G401 (cell line): ENCODE measurements at regions not wholly inside any gene's neighbourhood (a gene's known extent, or its start where the extent isn't known, plus 50 kb on each side); places are given as distances from the start of the nearest gene placed in this dataset.
A peak's percentile ranks its signal among the peaks of the same experiment; 100 is the strongest.
"Not testable (repeated sequence)": the region's sequence is repeated elsewhere in the genome, so short reads cannot be mapped to it uniquely, and the experiment has no call there.

ENCODE experiments used
- DNase-seq: peaks from one replicate; pipeline ENCODE4 v3.0.0-alpha.2; 2015; ENCODE audit warnings: low spot score
- in situ Hi-C: cut with HindIII; loops from 2 replicates; pipeline ENCODE4 v1.10.0; 2016; ENCODE audit warnings: low sequenced_read_pairs, mixed read lengths

DNA sequence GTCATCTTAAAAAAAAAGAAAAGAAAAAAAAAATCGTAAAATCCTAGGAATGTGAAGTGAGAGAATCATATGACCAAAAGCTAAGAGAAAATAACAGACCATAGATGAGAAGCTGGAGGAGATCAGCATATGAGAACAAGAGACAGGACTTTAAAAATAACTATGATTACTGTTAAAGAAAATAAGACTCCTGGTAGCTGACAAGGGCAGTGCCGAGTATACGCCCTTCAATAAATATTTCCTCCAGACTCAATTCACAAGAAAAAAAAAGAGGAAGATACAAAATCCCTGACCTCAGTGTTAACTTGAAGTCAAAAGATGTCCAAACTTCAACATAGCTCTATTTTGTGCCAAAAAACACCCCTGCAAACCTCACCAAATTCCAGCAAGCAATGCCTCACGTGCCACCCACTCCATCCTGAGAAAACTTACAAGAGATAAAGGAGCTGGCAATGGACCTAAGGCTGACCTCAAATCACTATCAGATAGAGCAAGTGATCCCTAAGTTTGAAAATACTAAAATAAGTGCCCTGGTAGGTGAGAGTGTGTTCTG, 817.2 kb downstream of the SOCS6 start:
- in situ Hi-C loops: no loop called here
- DNase-seq: no peak

DNA sequence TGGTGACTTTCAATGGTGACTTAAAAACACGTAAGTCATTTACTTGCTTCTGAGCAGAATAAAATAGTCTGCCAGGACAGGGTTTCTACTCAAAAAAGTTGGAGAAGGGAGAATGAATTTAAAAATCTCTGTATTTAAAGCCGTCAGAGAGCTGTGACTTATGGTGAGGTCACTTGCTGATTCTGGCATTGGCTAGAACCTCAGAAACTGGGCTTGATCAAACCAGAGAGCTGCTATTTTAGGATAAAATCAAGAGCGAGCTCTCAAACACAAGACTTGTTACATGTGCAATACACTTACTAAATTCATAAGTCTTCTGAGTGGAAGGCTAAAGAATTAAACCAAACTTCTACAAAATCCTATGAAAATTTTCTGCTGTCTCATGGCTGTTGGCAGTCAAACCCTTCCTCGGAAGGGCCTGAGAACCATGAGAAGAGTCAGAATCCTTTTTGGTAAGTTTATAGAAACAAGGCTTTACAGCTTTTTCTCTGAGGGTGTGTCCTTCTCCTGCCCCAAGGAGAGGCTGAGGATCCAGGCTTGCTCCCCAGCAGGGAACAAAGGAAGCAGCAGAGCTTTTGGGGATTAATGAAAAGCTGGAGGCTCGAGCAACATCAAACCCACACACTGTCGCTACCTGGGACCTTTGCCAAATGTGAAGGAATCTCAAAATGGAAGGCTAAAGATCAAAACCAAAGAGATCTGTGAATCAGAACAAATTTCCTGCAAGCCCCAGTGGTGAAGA, 816.4 kb downstream of the SOCS6 start:
- in situ Hi-C loops: no loop called here
- no peak for DNase-seq

DNA sequence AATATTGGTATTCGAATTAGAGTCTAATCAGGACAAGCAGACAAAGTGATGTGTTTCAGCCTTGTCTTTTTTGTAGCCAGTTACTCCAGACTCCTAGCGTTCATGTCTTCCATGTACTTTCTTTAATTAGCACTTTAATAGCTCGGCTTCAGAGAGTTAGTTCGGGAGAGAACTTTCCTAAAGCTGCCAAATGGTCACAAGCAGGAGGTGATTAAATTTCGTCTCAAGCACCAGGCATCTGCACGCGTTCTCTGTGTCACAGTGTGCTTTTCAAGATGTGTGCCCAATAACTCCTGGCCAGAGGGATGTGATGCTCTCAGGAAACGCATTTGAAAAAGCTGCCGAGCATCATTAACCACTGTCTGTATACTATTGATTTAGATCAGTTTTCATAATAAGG, 790.8 kb downstream of the SOCS6 start:
- peak; percentile 5 for DNase-seq
- in situ Hi-C loops: no loop called here

- DNase-seq: no peak
- in situ Hi-C loops: no loop called here
These were observed 788.6 kb downstream of the SOCS6 start for GRCh38 chr18:71077451-71077850.

DNA sequence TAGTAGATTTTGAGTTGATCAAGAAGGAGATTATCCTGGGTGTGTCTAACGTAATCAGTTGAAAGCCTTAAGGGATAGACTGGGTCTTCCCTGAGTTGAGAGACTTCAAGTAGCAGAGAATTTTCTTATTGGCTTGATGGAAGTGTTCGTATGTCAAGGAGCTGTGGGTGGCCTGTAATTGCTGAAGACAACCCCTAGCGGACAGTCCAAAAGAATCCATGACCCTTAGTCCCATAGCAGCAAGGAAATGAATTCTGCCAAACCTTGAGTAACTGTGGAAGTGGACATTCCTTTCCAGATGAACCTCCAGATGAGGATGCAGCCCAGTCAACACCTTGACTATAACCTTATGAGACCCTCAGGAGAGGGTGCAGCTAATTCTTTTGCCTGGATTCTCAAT, 786.3 kb downstream of the SOCS6 start:
- DNase-seq: no peak

DNA sequence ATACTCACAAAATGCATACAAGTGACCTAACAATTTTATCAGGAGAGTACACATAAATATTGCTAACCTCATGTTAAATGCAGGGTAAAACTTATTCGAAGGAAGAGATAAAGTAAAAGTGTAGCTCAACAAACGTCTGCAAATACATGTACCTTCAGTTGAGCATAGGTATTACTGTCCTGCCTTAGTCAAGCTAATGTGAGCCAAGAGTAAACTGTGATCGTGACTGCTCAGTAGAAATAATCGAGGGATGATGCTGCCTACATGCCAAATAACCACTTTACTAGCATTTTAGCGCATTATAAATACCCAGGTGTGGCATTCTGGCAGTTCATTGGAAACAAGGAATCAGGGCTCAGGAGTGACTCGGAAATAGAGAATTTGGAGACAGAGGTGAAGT, 779.5 kb downstream of the SOCS6 start:
- DNase-seq: no peak
- in situ Hi-C loops: no loop called here

More for the DNA sequence above, 786.3 kb downstream of the SOCS6 start:
- in situ Hi-C loops: no loop called here

- in situ Hi-C loops: no loop called here
These were observed 761.0 kb downstream of the SOCS6 start for GRCh38 chr18:71049893-71050292.

DNA sequence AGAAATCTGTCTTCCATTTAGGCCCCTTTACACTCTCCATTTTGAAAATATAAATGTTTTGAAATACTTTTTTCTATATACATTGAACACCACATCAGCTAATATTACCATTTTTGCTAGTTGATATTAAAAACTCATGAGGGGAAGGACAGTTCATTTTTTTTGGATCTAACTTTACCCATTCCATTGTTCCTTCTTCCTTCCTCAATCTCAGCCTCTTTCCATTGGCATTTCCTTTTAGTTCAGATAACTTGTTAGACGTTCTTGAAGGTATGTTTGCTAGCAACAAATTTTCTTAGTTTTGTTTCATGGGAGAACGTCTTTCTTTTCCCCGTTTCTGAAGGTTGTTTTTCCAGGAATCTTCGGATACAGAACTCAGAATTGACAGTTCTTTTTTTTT, 759.0 kb downstream of the SOCS6 start:
- no peak for DNase-seq
- in situ Hi-C loops: no loop called here

More at GRCh38 chr18:71049893-71050292, 761.0 kb downstream of the SOCS6 start:
- DNase-seq: no peak

- in situ Hi-C loops: no loop called here
- no peak for DNase-seq
These were observed 756.7 kb downstream of the SOCS6 start for GRCh38 chr18:71045331-71046065.

DNA sequence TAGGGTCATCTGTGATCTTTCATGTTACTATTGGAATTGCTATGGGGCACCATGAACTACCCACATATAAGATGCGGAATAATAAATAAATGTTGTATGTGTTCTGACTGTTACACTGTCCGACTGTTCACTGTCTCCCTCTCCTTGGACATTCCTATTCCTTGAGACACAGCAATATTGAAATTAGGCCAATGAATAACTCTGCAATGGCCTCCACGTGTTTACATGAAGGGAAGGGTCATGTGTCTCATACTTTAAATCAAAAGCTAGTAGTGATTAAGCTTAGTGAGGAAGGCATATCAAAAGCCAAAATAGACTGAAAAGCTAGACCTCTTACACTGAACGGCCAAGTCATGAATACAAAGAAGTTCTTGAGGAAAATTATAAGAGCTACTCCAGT, 751.3 kb downstream of the SOCS6 start:
- DNase-seq: no peak
- in situ Hi-C loops: no loop called here

GRCh38 chr18:71038196-71038595, 749.4 kb downstream of the SOCS6 start:
- DNase-seq: no peak
- in situ Hi-C loops: no loop called here

DNA sequence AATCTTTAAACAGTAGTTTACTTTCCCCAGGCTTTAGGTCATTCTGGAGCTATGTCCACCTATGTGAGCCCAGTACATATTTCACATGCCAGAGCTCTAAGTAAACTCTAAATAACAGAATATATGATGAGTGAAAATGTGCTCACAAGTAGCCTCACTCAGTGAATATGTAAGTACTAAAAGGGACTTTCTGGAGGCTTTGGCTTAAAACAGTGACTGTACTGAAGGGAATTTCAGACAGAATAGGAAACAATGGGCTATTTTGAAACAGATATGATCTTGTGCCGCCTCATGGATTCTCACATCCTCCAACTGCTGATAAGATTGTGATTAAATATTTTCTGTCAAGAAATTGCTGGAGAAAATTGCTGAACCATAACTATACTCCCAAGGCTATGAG, 747.9 kb downstream of the SOCS6 start:
- no peak for DNase-seq
- in situ Hi-C loops: no loop called here

- in situ Hi-C loops: not testable (repeated sequence)
These were observed 742.7 kb downstream of the SOCS6 start for GRCh38 chr18:71031296-71032191.

GRCh38 chr18:71030085-71030484, 741.2 kb downstream of the SOCS6 start:
- DNase-seq, in situ Hi-C loops: not testable (repeated sequence)

More at GRCh38 chr18:71031296-71032191, 742.7 kb downstream of the SOCS6 start:
- not testable (repeated sequence) for DNase-seq

GRCh38 chr18:71028285-71028762, 739.5 kb downstream of the SOCS6 start:
- no peak for DNase-seq
- in situ Hi-C loops: no loop called here

GRCh38 chr18:71027531-71027930, 738.7 kb downstream of the SOCS6 start:
- no peak for DNase-seq
- in situ Hi-C loops: no loop called here

DNA sequence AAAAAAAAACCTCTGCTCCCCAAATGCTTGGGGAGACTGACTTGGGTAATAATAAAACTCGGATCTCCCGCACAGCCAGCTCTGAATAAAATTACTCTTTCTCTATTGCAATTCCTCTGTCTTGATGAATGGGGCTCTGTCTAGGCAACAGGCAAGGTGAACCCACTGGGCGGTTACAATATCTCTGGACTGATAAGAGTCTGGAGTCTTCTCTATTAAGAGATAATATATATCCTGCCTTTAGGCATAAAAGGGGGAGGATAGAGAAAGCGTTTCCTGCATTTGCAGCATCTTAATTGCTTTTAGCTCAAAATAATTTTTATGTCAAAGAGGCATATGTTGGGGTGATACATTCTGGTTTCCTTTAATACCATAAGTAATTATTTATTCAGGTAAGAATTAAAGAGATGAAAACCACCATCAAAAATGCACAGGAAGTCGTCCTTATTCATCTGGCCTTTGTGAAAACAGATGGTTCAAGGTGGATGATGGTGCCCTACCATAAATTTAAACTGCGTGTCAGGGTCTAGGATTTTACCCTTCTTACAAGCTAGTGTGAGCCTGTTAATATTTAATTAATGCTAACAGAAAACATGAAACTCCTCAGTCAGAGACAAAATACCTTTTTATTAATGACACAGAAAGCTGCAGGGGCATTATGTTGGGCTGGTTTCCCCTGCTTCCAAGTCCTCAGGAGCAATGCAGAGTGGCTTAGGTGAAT, 736.8 kb downstream of the SOCS6 start:
- DNase-seq: no peak
- in situ Hi-C loops: no loop called here

GRCh38 chr18:71022389-71022788, 733.5 kb downstream of the SOCS6 start:
- in situ Hi-C loops: no loop called here
- no peak for DNase-seq

- no peak for DNase-seq
- in situ Hi-C loops: no loop called here
These were observed 732.2 kb downstream of the SOCS6 start for GRCh38 chr18:71021030-71021362.
